H1 (cell line): ENCODE measurements at regions not wholly inside any gene's neighbourhood (a gene's known extent, or its start where the extent isn't known, plus 50 kb on each side); places are given as distances from the start of the nearest gene placed in this dataset.

ENCODE experiments used
- CTCF ChIA-PET: fragments of 300-600 bp; sonication (Branson Sonifier 250); formaldehyde crosslinking; loops from one replicate; lab custom pipeline; 2021; ENCODE audit not compliant: partially characterized antibody; lab: Charles Lee
- POLR2A ChIA-PET: fragments of 300-600 bp; sonication (Branson Sonifier 250); formaldehyde crosslinking; loops from one replicate; lab custom pipeline; 2021; ENCODE audit warnings: inconsistent platforms; ENCODE audit not compliant: partially characterized antibody; lab: Charles Lee
- DNase-seq, 2 experiments: peaks; one replicate each; pipeline versions ENCODE4 v3.0.0 to v3.0.0-alpha.2; 2010 to 2022; ENCODE audit warnings: low spot score in 2 of 2, low read depth in 1 of 2, mixed read lengths in 1 of 2
- FAIRE-seq: peaks from 2 replicates; lab custom pipeline; 2011; peaks lifted over from hg19 to GRCh38; lab: Jason Lieb, UNC
- H2AFZ ChIP-seq: 2 replicates; pipeline ENCODE4 v1.8.1; 2012; ENCODE audit warnings: low read length, inconsistent platforms
- H2AK5ac ChIP-seq: 2 replicates; pipeline ENCODE4 v1.6.1; 2013; ENCODE audit warnings: low read depth, low read length
- H2BK120ac ChIP-seq: replicated peaks from 2 replicates; pipeline ENCODE3; 2013; ENCODE audit warnings: low read depth, low read length, inconsistent platforms
- H2BK12ac ChIP-seq: 2 replicates; pipeline ENCODE4 v1.6.1; 2013; ENCODE audit warnings: low read depth, low read length
- H2BK15ac ChIP-seq: 2 replicates; pipeline ENCODE4 v1.6.1; 2013; ENCODE audit warnings: low read length
- H2BK20ac ChIP-seq: 2 replicates; pipeline ENCODE4 v1.6.1; 2013; ENCODE audit warnings: low read length
- H2BK5ac ChIP-seq: 2 replicates; pipeline ENCODE4 v1.6.1; 2013; ENCODE audit warnings: low read depth, low read length
- H3K14ac ChIP-seq: 2 replicates; pipeline ENCODE4 v1.6.1; 2013; ENCODE audit warnings: inconsistent platforms; ENCODE audit not compliant: insufficient read length
- H3K18ac ChIP-seq: 2 replicates; pipeline ENCODE4 v1.6.1; 2013; ENCODE audit warnings: low read length; ENCODE audit errors: extremely low read depth
- H3K23ac ChIP-seq: 2 replicates; pipeline ENCODE4 v1.6.1; 2013; ENCODE audit warnings: inconsistent platforms; ENCODE audit not compliant: insufficient read length
- H3K23me2 ChIP-seq: 2 replicates; pipeline ENCODE4 v1.6.1; 2013; ENCODE audit warnings: low read depth, low read length
- H3K27ac ChIP-seq: 2 replicates; pipeline ENCODE4 v1.6.1; 2011; ENCODE audit warnings: low read depth, low read length, inconsistent platforms
- H3K27me3 ChIP-seq, 4 experiments: replicated peaks in 1 of 4; 1 replicate in 1 of 4; 2 replicates in 3 of 4; pipeline versions ENCODE4 v1.6.1 to v1.8.1; 2011 to 2013; ENCODE audit warnings: low read length in 3 of 4, mild to moderate bottlenecking in 3 of 4, inconsistent platforms in 2 of 4, mixed read lengths in 2 of 4, moderate library complexity in 1 of 4; ENCODE audit not compliant: control insufficient read depth in 3 of 4, insufficient read depth in 3 of 4; ENCODE audit errors: extremely low read depth in 1 of 4
- H3K36me3 ChIP-seq, 4 experiments: 2 replicates each; pipeline versions ENCODE4 v1.6.1 to v1.8.1; 2011 to 2013; ENCODE audit warnings: mild to moderate bottlenecking in 4 of 4, low read length in 3 of 4, moderate library complexity in 2 of 4, control low read depth in 1 of 4, inconsistent platforms in 1 of 4; ENCODE audit not compliant: insufficient read depth in 4 of 4, control insufficient read depth in 2 of 4
- H3K4ac ChIP-seq: replicated peaks from 2 replicates; pipeline ENCODE3; 2013; ENCODE audit warnings: low read length, low read depth, mixed read lengths, inconsistent platforms; ENCODE audit not compliant: insufficient read length
- H3K4me1 ChIP-seq, 4 experiments: replicated peaks in 1 of 4; 1 replicate in 1 of 4; 2 replicates in 3 of 4; pipeline versions ENCODE4 v1.6.1 to v1.8.1; 2011 to 2013; ENCODE audit warnings: low read length in 3 of 4, inconsistent platforms in 2 of 4, mixed read lengths in 1 of 4; ENCODE audit not compliant: insufficient read depth in 4 of 4, control insufficient read depth in 3 of 4
- H3K4me2 ChIP-seq, 2 experiments: 2 replicates each; pipeline versions ENCODE4 v1.6.1 to v1.8.1; 2011 to 2013; ENCODE audit warnings: low read depth in 2 of 2, low read length in 2 of 2, control low read depth in 1 of 2, inconsistent platforms in 1 of 2, mild to moderate bottlenecking in 1 of 2; ENCODE audit not compliant: insufficient read depth in 1 of 2
- H3K4me3 ChIP-seq, 4 experiments: fragments of 200-600, 300-600 bp in 1 of 4; sonication (generic), shearing (Covaris generic), sonication (Bioruptor Twin) in 1 of 4; 2 replicates each; pipeline versions ENCODE4 v1.5.1 to v1.8.1; 2011 to 2016; ENCODE audit warnings: low read length in 4 of 4, low read depth in 3 of 4, control low read depth in 2 of 4, inconsistent platforms in 2 of 4, mild to moderate bottlenecking in 2 of 4, mixed read lengths in 1 of 4, moderate library complexity in 1 of 4; ENCODE audit not compliant: insufficient read depth in 2 of 4; ENCODE audit errors: extremely low read depth in 1 of 4
- H3K56ac ChIP-seq: replicated peaks from 2 replicates; pipeline ENCODE3; 2013; ENCODE audit warnings: low read depth, mild to moderate bottlenecking, mixed read lengths, low read length, inconsistent platforms; ENCODE audit not compliant: insufficient read length
- H3K79me1 ChIP-seq: 2 replicates; pipeline ENCODE4 v1.6.1; 2013; ENCODE audit warnings: low read depth, low read length, control low read depth
- H3K79me2 ChIP-seq, 2 experiments: 2 replicates each; pipeline versions ENCODE4 v1.6.1 to v1.8.1; 2012 to 2013; ENCODE audit warnings: low read length in 2 of 2, mild to moderate bottlenecking in 2 of 2, inconsistent platforms in 1 of 2; ENCODE audit not compliant: insufficient read depth in 2 of 2, control insufficient read depth in 1 of 2
- H3K9ac ChIP-seq, 4 experiments: replicated peaks in 1 of 4; 1 replicate in 1 of 4; 2 replicates in 3 of 4; pipeline versions ENCODE4 v1.6.1 to v1.8.1; 2011 to 2013; ENCODE audit warnings: low read depth in 3 of 4, low read length in 3 of 4, control low read depth in 2 of 4, mild to moderate bottlenecking in 2 of 4, moderate library complexity in 2 of 4, inconsistent platforms in 1 of 4; ENCODE audit errors: extremely low read depth in 1 of 4
- H3K9me3 ChIP-seq, 2 experiments: 2 replicates each; pipeline versions ENCODE4 v1.6.1 to v1.8.1; 2012 to 2013; ENCODE audit warnings: mild to moderate bottlenecking in 2 of 2, moderate library complexity in 2 of 2, control low read depth in 1 of 2, inconsistent platforms in 1 of 2, low read depth in 1 of 2, low read length in 1 of 2, mixed read lengths in 1 of 2; ENCODE audit not compliant: insufficient read depth in 2 of 2
- H4K20me1 ChIP-seq, 2 experiments: replicated peaks in 1 of 2; 2 replicates each; pipeline versions ENCODE3 to v1.8.1; 2011 to 2013; ENCODE audit warnings: inconsistent platforms in 2 of 2, low read length in 2 of 2, mild to moderate bottlenecking in 1 of 2; ENCODE audit not compliant: insufficient read depth in 2 of 2, control insufficient read depth in 1 of 2
- H4K5ac ChIP-seq: 2 replicates; pipeline ENCODE4 v1.6.1; 2013; ENCODE audit warnings: low read length, low read depth, mixed read lengths, inconsistent platforms; ENCODE audit not compliant: insufficient read length
- H4K8ac ChIP-seq: 2 replicates; pipeline ENCODE4 v1.8.0; 2013; ENCODE audit warnings: mild to moderate bottlenecking, moderate library complexity, low read length, inconsistent platforms; ENCODE audit not compliant: insufficient read depth; ENCODE audit errors: extremely low read depth
- H4K91ac ChIP-seq: replicated peaks from 2 replicates; pipeline ENCODE3; 2013; ENCODE audit warnings: low read length, mixed read lengths, inconsistent platforms; ENCODE audit not compliant: insufficient read length
- BRCA1 ChIP-seq: IDR thresholded peaks from 2 replicates; pipeline ENCODE4 v1.6.1; 2012; ENCODE audit warnings: low read depth, low read length, improper control_type of control experiment
- HDAC6 ChIP-seq: IDR thresholded peaks from one replicate; pipeline ENCODE4 v1.7.1; 2012; ENCODE audit warnings: low read depth, mild to moderate bottlenecking, inconsistent platforms, low read length, moderate library complexity
- MAX ChIP-seq: IDR thresholded peaks from 2 replicates; pipeline ENCODE4 v1.6.1; 2012; ENCODE audit warnings: inconsistent platforms
- NANOG ChIP-seq: IDR thresholded peaks from 2 replicates; pipeline ENCODE4 v1.6.1; 2011; ENCODE audit warnings: low read length, low read depth, mild to moderate bottlenecking, inconsistent platforms; ENCODE audit not compliant: insufficient read depth, poor library complexity, severe bottlenecking
- POU5F1 ChIP-seq: IDR thresholded peaks from 2 replicates; pipeline ENCODE4 v1.6.1; 2011; ENCODE audit warnings: low read depth, mild to moderate bottlenecking, low read length, moderate library complexity
- RFX5 ChIP-seq: IDR thresholded peaks from 2 replicates; pipeline ENCODE4 v1.6.1; 2011; ENCODE audit warnings: low read depth, low read length, improper control_type of control experiment, borderline replicate concordance
- SAP30 ChIP-seq: fragments of 300-600 bp; sonication (generic); IDR thresholded peaks from 2 replicates; pipeline ENCODE4 v1.7.1; 2012; ENCODE audit warnings: low read length, moderate library complexity, mild to moderate bottlenecking, inconsistent platforms; ENCODE audit not compliant: insufficient read depth, insufficient replicate concordance
- SP2 ChIP-seq: IDR thresholded peaks from 2 replicates; pipeline ENCODE4 v1.6.1; 2012; ENCODE audit warnings: mild to moderate bottlenecking, low read length, inconsistent platforms
- WGBS, 2 experiments: shearing (Covaris generic) in 1 of 2; methylation state at CpG; one replicate each; pipeline versions ENCODE4 v1.1.6 to v1.1.7; 2013 to 2015; ENCODE audit warnings: low lambda C conversion rate in 2 of 2, mixed read lengths in 2 of 2, inconsistent platforms in 1 of 2, low coverage in 1 of 2, missing lambda C conversion rate in 1 of 2; ENCODE audit not compliant: insufficient replicate concordance in 2 of 2, insufficient coverage in 1 of 2, insufficient read length in 1 of 2; ENCODE audit errors: extremely low coverage in 1 of 2, missing lambda C conversion rate in 1 of 2; 5-methylcytosine and 5-hydroxymethylcytosine counted together
- TF ChIP-seq, protein P1 (sequence below), 3 experiments: IDR thresholded peaks; 1 replicate in 2 of 3; 2 replicates in 1 of 3; pipeline versions ENCODE4 v1.5.1 to v1.6.1; 2011; ENCODE audit warnings: low read length in 3 of 3, mild to moderate bottlenecking in 3 of 3, inconsistent platforms in 2 of 3, low read depth in 1 of 3, moderate library complexity in 1 of 3; ENCODE audit not compliant: insufficient read depth in 1 of 3; ENCODE audit errors: control extremely low read depth in 1 of 3

DNA sequence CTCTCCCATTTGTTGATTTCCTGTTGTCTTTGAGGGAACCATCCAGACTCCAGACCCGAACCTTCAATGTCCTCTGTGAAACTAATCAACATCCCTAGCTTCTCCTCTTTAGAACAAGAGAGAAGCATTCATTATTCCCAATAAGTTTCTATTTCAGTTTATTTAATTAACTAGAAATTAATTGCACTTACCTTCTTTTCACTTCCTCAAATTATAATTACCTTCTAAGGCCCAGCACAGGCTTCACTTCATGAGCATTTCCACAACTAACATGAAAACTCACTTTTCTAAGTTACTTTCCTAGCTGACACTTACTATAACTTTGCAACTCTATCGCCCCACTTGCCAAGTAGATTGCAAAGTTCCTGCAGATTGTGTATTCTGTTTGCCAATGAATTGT lies 71.6 kb upstream of the HTR2A start:
- Histone ChIP-seq H3K23ac (no peak overlapping the region), H3K56ac (no peak overlapping the region), H3K36me3 (no peaks in the 10 kb centered on the region), H3K18ac (no peak overlapping the region), H3K79me1 (no peaks in the 10 kb centered on the region), H2AK5ac (no peak overlapping the region), H3K23me2 (no peaks in the 10 kb centered on the region), H2BK20ac (no peak overlapping the region), H2AFZ (no peak overlapping the region), H3K4me3 (no peak overlapping the region), H4K8ac (no peak overlapping the region), H2BK12ac (no peak overlapping the region), H3K4ac (no peak overlapping the region), H4K5ac (no peak overlapping the region), H3K4me2 (no peak overlapping the region), H3K27me3 (no peaks in the 10 kb centered on the region), H3K9me3 (no peaks in the 10 kb centered on the region), H2BK5ac (no peak overlapping the region), H2BK15ac (no peak overlapping the region), H4K91ac (no peak overlapping the region), H3K9ac (no peak overlapping the region), H3K4me1 (no peaks in the 10 kb centered on the region), H3K14ac (no peak overlapping the region), H3K27ac (no peak overlapping the region), H4K20me1 (no peaks in the 10 kb centered on the region), H3K79me2 (no peaks in the 10 kb centered on the region), H2BK120ac (no peak overlapping the region)
- FAIRE-seq (no peak), DNase-seq (no peak)
- no peak for TF ChIP-seq NANOG
- no peak for TF ChIP-seq SAP30
- no peak for TF ChIP-seq HDAC6
- no peak for TF ChIP-seq RFX5
- no peak for TF ChIP-seq POU5F1
- TF ChIP-seq, protein P1, sequence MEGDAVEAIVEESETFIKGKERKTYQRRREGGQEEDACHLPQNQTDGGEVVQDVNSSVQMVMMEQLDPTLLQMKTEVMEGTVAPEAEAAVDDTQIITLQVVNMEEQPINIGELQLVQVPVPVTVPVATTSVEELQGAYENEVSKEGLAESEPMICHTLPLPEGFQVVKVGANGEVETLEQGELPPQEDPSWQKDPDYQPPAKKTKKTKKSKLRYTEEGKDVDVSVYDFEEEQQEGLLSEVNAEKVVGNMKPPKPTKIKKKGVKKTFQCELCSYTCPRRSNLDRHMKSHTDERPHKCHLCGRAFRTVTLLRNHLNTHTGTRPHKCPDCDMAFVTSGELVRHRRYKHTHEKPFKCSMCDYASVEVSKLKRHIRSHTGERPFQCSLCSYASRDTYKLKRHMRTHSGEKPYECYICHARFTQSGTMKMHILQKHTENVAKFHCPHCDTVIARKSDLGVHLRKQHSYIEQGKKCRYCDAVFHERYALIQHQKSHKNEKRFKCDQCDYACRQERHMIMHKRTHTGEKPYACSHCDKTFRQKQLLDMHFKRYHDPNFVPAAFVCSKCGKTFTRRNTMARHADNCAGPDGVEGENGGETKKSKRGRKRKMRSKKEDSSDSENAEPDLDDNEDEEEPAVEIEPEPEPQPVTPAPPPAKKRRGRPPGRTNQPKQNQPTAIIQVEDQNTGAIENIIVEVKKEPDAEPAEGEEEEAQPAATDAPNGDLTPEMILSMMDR (IDR thresholded peaks at IDR 0.05; ENCODE audit: control extremely low read depth in 1 of 3, insufficient read depth in 1 of 3, low read depth in 1 of 3, low read length in 3 of 3), result no peak
- no peak for TF ChIP-seq BRCA1
- TF ChIP-seq MAX, result no peak
- TF ChIP-seq SP2, result no peak
- ChIA-PET CTCF (interaction anchor here (0.7 to 0.8 kb wide), 2 partner anchors 240 to 805 kb away, joined by 3 read pairs; no protein-coding TSS in a partner anchor), POLR2A (no interaction called here)
- WGBS, 2 experiments, result 80% methylated on average over 2 of the region's 2 CpGs; no CpG with 5 or more reads in 1 of the 2 experiments
